ENCODE measurements at regions not wholly inside any gene's neighbourhood (a gene's known extent, or its start where the extent isn't known, plus 50 kb on each side); places are given as distances from the start of the nearest gene placed in this dataset.

GRCh38 chr15:66850996-66851310 is 148.9 kb downstream of the SMAD6 start:
- TF ChIP-seq CTCF (IDR thresholded peaks at IDR 0.05; ENCODE audit: borderline replicate concordance, control extremely low read depth, extremely low read depth, insufficient read depth, missing control alignments) = no peak
- in situ Hi-C loops (cut with MboI; ENCODE audit: low sequenced_read_pairs, unreplicated experiment) = no loop called here
- no peak for DNase-seq (ENCODE audit: low spot score)

- peak; percentile 91 for TF ChIP-seq CTCF (IDR thresholded peaks at IDR 0.05; ENCODE audit: borderline replicate concordance, control extremely low read depth, extremely low read depth, insufficient read depth, missing control alignments)
- in situ Hi-C loops (cut with MboI; ENCODE audit: low sequenced_read_pairs, unreplicated experiment) = no loop called here
- peak; percentile 95 for DNase-seq (ENCODE audit: low spot score)
Observed at GRCh38 chr15:66851311-66852063, 149.5 kb downstream of the SMAD6 start.

GRCh38 chr15:66852064-66852905 is 150.2 kb downstream of the SMAD6 start:
- in situ Hi-C loops (cut with MboI; ENCODE audit: low sequenced_read_pairs, unreplicated experiment) = no loop called here
- DNase-seq (ENCODE audit: low spot score) = no peak
- TF ChIP-seq CTCF (IDR thresholded peaks at IDR 0.05; ENCODE audit: borderline replicate concordance, control extremely low read depth, extremely low read depth, insufficient read depth, missing control alignments) = no peak

GRCh38 chr15:66854012-66854965 is 152.3 kb downstream of the SMAD6 start:
- no peak for TF ChIP-seq CTCF (IDR thresholded peaks at IDR 0.05; ENCODE audit: borderline replicate concordance, control extremely low read depth, extremely low read depth, insufficient read depth, missing control alignments)
- in situ Hi-C loops (cut with MboI; ENCODE audit: low sequenced_read_pairs, unreplicated experiment) = no loop called here

GRCh38 chr15:66855041-66855440 is 153.0 kb downstream of the SMAD6 start:
- in situ Hi-C loops (cut with MboI; ENCODE audit: low sequenced_read_pairs, unreplicated experiment) = no loop called here
- TF ChIP-seq CTCF (IDR thresholded peaks at IDR 0.05; ENCODE audit: borderline replicate concordance, control extremely low read depth, extremely low read depth, insufficient read depth, missing control alignments) = no peak
- no peak for DNase-seq (ENCODE audit: low spot score)

More at GRCh38 chr15:66854012-66854965, 152.3 kb downstream of the SMAD6 start:
- no peak for DNase-seq (ENCODE audit: low spot score)

GRCh38 chr15:66857694-66858093 is 155.7 kb downstream of the SMAD6 start:
- in situ Hi-C loops (cut with MboI; ENCODE audit: low sequenced_read_pairs, unreplicated experiment) = no loop called here
- DNase-seq (ENCODE audit: low spot score) = no peak
- no peak for TF ChIP-seq CTCF (IDR thresholded peaks at IDR 0.05; ENCODE audit: borderline replicate concordance, control extremely low read depth, extremely low read depth, insufficient read depth, missing control alignments)

All from GM13976 (cell line).